SH-SY5Y (cell line): ENCODE measurements at regions not wholly inside any gene's neighbourhood (a gene's known extent, or its start where the extent isn't known, plus 50 kb on each side); places are given as distances from the start of the nearest gene placed in this dataset.

Source experiments
- GATA2 ChIP-seq: IDR thresholded peaks from 2 replicates; pipeline ENCODE4 v1.6.1; 2011; ENCODE audit warnings: mild to moderate bottlenecking, low read depth, low read length
- GATA3 ChIP-seq: IDR thresholded peaks from 2 replicates; pipeline ENCODE4 v1.6.1; 2011; ENCODE audit warnings: low read depth, mild to moderate bottlenecking, low read length, moderate library complexity

DNA sequence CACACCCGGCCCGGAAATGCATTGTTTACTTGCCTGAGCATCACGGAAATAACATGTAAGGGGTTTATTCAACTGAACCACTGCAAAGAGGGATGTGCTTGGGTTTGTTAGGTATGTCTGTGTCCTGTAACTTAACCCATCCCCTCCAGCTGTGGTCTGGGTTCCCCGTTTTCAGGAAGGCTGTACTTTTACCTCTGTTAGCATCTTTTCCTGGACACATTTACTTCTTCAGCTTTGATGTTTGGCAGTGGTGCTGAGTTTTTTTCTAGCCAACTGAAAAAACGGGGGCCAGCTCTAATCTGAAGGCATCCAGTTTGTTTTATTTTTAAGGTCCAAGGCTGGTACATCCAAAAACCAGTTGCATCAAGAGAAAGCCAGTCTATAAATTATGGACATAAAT, 561.8 kb downstream of the BNC2 start:
- no peak for TF ChIP-seq GATA3
- no peak for TF ChIP-seq GATA2
